Keratinocyte (primary cell): ENCODE measurements at regions not wholly inside any gene's neighbourhood (a gene's known extent, or its start where the extent isn't known, plus 50 kb on each side); places are given as distances from the start of the nearest gene placed in this dataset.

Experiments used
- EZH2 ChIP-seq: IDR thresholded peaks from one replicate; pipeline ENCODE4 v1.6.1; 2012; ENCODE audit warnings: inconsistent platforms, mild to moderate bottlenecking, low read length, moderate library complexity
- TF ChIP-seq, protein P1 (sequence below), 3 experiments: IDR thresholded peaks in 1 of 3; conservative IDR thresholded peaks in 1 of 3; optimal IDR thresholded peaks in 1 of 3; 2 replicates in 2 of 3; 3 replicates in 1 of 3; pipeline versions ENCODE3 to v1.5.1; 2011; ENCODE audit warnings: low read length in 3 of 3, mild to moderate bottlenecking in 3 of 3, moderate library complexity in 2 of 3, control low read depth in 1 of 3, inconsistent platforms in 1 of 3; ENCODE audit not compliant: insufficient read depth in 2 of 3; ENCODE audit errors: extremely low read depth in 1 of 3

DNA sequence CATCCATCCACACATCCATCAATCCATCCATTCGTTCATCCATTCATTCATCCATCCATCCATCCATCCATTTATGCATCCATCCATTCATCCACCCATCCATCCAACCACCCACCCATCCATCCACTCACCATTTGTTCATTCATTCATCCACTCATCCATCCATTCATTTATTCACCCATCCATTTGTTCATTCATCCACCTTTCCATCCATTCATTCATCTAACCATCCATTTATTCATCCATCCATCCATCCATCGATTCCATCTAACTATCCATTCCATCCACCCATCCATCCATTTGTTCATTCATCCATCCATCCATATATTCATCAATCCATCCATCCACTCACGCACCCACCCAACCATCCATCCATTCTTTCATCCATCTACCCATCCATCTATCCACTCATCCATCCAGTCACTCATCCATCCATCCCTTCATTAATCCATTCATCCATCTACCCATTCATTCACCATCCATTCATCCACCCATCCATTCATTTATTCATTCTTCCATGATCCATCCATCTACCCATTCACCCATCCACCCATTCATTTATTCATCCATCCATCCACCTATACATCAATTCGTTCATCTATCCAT is 225.0 kb downstream of the TUBA3C start:
- TF ChIP-seq, protein P1, sequence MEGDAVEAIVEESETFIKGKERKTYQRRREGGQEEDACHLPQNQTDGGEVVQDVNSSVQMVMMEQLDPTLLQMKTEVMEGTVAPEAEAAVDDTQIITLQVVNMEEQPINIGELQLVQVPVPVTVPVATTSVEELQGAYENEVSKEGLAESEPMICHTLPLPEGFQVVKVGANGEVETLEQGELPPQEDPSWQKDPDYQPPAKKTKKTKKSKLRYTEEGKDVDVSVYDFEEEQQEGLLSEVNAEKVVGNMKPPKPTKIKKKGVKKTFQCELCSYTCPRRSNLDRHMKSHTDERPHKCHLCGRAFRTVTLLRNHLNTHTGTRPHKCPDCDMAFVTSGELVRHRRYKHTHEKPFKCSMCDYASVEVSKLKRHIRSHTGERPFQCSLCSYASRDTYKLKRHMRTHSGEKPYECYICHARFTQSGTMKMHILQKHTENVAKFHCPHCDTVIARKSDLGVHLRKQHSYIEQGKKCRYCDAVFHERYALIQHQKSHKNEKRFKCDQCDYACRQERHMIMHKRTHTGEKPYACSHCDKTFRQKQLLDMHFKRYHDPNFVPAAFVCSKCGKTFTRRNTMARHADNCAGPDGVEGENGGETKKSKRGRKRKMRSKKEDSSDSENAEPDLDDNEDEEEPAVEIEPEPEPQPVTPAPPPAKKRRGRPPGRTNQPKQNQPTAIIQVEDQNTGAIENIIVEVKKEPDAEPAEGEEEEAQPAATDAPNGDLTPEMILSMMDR (optimal IDR thresholded peaks at IDR 0.05 in 1 of 3, IDR thresholded peaks at IDR 0.05 in 1 of 3, conservative IDR thresholded peaks at IDR 0.05 in 1 of 3; ENCODE audit: extremely low read depth in 1 of 3, insufficient read depth in 2 of 3, low read length in 3 of 3): no peak
- no peak for TF ChIP-seq EZH2
